ENCODE measurements at regions not wholly inside any gene's neighbourhood (a gene's known extent, or its start where the extent isn't known, plus 50 kb on each side); places are given as distances from the start of the nearest gene placed in this dataset.

DNA sequence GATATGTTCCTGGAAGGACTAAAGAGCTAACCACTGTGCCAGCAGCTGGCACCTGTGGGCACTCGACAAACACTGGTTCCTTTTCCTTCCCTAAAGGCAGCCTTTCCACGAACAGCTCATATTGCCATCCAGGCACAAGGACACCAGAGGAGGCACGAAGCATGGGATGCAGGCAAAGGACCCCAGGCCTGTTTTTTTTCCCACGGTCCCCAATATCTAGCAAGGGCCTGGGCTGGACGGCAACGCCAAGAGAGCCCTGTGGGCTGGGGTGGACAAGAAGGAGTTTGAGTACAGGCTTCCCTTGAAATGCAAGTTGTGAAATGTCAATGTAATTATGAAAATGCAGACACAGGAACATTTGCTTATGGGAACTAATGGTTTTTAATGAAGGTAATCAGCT is 135.9 kb downstream of the CYP26B1 start:
- no peaks in the 10 kb centered on the region for H3K79me2 ChIP-seq (ENCODE audit: control insufficient read depth, insufficient read depth, low read length)
- in situ Hi-C loops (cut with MboI) (no loop called here), intact Hi-C loops (cut with micrococcal nuclease; ENCODE audit: unreplicated experiment) (no loop called here)
- H3K27ac ChIP-seq (ENCODE audit: control insufficient read depth, insufficient read depth): no peak overlapping the region
- CTCF ChIA-PET: no interaction called here
- TF ChIP-seq LARP7 (IDR thresholded peaks at IDR 0.05) (no peak), ZNF24 (IDR thresholded peaks at IDR 0.05) (no peak), SREBF2 (IDR thresholded peaks at IDR 0.05; ENCODE audit: low read length) (no peak), TCF12 (IDR thresholded peaks at IDR 0.05; ENCODE audit: low read depth, low read length) (no peak), ESRRA (IDR thresholded peaks at IDR 0.05; ENCODE audit: low read length) (no peak), EZH2 (IDR thresholded peaks at IDR 0.05; ENCODE audit: borderline replicate concordance, control insufficient read depth, low read depth, low read length) (no peak), MAX (IDR thresholded peaks at IDR 0.05; ENCODE audit: low read depth, low read length) (no peak), WRNIP1 (IDR thresholded peaks at IDR 0.05; ENCODE audit: borderline replicate concordance, low read depth, low read length) (no peak), ZNF217 (IDR thresholded peaks at IDR 0.05) (no peak)
- TF ChIP-seq, protein P1, sequence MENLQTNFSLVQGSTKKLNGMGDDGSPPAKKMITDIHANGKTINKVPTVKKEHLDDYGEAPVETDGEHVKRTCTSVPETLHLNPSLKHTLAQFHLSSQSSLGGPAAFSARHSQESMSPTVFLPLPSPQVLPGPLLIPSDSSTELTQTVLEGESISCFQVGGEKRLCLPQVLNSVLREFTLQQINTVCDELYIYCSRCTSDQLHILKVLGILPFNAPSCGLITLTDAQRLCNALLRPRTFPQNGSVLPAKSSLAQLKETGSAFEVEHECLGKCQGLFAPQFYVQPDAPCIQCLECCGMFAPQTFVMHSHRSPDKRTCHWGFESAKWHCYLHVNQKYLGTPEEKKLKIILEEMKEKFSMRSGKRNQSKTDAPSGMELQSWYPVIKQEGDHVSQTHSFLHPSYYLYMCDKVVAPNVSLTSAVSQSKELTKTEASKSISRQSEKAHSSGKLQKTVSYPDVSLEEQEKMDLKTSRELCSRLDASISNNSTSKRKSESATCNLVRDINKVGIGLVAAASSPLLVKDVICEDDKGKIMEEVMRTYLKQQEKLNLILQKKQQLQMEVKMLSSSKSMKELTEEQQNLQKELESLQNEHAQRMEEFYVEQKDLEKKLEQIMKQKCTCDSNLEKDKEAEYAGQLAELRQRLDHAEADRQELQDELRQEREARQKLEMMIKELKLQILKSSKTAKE (IDR thresholded peaks at IDR 0.05; ENCODE audit: low read depth, poor library complexity, severe bottlenecking): no peak
- TF ChIP-seq, protein P2, sequence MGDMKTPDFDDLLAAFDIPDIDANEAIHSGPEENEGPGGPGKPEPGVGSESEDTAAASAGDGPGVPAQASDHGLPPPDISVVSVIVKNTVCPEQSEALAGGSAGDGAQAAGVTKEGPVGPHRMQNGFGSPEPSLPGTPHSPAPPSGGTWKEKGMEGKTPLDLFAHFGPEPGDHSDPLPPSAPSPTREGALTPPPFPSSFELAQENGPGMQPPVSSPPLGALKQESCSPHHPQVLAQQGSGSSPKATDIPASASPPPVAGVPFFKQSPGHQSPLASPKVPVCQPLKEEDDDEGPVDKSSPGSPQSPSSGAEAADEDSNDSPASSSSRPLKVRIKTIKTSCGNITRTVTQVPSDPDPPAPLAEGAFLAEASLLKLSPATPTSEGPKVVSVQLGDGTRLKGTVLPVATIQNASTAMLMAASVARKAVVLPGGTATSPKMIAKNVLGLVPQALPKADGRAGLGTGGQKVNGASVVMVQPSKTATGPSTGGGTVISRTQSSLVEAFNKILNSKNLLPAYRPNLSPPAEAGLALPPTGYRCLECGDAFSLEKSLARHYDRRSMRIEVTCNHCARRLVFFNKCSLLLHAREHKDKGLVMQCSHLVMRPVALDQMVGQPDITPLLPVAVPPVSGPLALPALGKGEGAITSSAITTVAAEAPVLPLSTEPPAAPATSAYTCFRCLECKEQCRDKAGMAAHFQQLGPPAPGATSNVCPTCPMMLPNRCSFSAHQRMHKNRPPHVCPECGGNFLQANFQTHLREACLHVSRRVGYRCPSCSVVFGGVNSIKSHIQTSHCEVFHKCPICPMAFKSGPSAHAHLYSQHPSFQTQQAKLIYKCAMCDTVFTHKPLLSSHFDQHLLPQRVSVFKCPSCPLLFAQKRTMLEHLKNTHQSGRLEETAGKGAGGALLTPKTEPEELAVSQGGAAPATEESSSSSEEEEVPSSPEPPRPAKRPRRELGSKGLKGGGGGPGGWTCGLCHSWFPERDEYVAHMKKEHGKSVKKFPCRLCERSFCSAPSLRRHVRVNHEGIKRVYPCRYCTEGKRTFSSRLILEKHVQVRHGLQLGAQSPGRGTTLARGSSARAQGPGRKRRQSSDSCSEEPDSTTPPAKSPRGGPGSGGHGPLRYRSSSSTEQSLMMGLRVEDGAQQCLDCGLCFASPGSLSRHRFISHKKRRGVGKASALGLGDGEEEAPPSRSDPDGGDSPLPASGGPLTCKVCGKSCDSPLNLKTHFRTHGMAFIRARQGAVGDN (IDR thresholded peaks at IDR 0.05): no peak
- POLR2A ChIA-PET: no interaction called here
- ATAC-seq (no peak), DNase-seq (ENCODE audit: low read depth, low spot score) (no peak), FAIRE-seq (no peak)
- no peak overlapping the region for H3K9ac ChIP-seq (ENCODE audit: control insufficient read depth, insufficient read depth, low read length)
- H3K4me1 ChIP-seq (ENCODE audit: control insufficient read depth, insufficient read depth, low read length): no peaks in the 10 kb centered on the region
- BruUV-seq (replicated peaks): no TSS peak
- H3K27me3 ChIP-seq (replicated peaks in 1 of 2; ENCODE audit: control insufficient read depth in 2 of 2, insufficient read depth in 2 of 2, low read length in 1 of 2): no peaks in the 10 kb centered on the region; a peak in 1 of 4 replicates
- SMC1A ChIA-PET (ENCODE audit: uncharacterized antibody, unreplicated experiment): no interaction called here
- no peaks in the 10 kb centered on the region for H3K36me3 ChIP-seq (ENCODE audit: control insufficient read depth in 2 of 2, insufficient read depth in 2 of 2, low read length in 1 of 2)
- 37% methylated on average over 6 of the region's 6 CpGs for WGBS (ENCODE audit: insufficient coverage, insufficient replicate concordance, low lambda C conversion rate, missing lambda C conversion rate)
- no peak overlapping the region for H3K4me3 ChIP-seq
- no peaks in the 10 kb centered on the region for H4K20me1 ChIP-seq (ENCODE audit: control insufficient read depth, insufficient read depth)
- RAD21 ChIA-PET (ENCODE audit: unreplicated experiment): no interaction called here
- no peaks in the 10 kb centered on the region for H3K9me3 ChIP-seq (replicated peaks; ENCODE audit: control insufficient read depth, insufficient read depth, low read length)
- no peak overlapping the region for H2AFZ ChIP-seq (ENCODE audit: control insufficient read depth, low read depth, low read length)
- no peak overlapping the region for H3K4me2 ChIP-seq (ENCODE audit: control insufficient read depth, insufficient read depth)

Data from GM12878 (cell line).